PC-3 (cell line): ENCODE measurements at regions not wholly inside any gene's neighbourhood (a gene's known extent, or its start where the extent isn't known, plus 50 kb on each side); places are given as distances from the start of the nearest gene placed in this dataset.

Experiments
- EZH2phosphoT487 ChIP-seq: fragments of 300-600 bp; sonication (generic); IDR thresholded peaks from 2 replicates; pipeline ENCODE4 v1.6.1; 2018; ENCODE audit warnings: mild to moderate bottlenecking, antibody characterized with exemption, low read length, borderline replicate concordance
- TF ChIP-seq, protein P1 (sequence below): fragments of 300-600 bp; sonication (generic); conservative IDR thresholded peaks from 2 replicates; pipeline ENCODE4 v1.5.1; 2017; ENCODE audit warnings: antibody characterized with exemption, low read depth, mild to moderate bottlenecking, low read length

GRCh38 chr3:40713795-40714194 is 189.0 kb downstream of the ZNF621 start:
- TF ChIP-seq, protein P1, sequence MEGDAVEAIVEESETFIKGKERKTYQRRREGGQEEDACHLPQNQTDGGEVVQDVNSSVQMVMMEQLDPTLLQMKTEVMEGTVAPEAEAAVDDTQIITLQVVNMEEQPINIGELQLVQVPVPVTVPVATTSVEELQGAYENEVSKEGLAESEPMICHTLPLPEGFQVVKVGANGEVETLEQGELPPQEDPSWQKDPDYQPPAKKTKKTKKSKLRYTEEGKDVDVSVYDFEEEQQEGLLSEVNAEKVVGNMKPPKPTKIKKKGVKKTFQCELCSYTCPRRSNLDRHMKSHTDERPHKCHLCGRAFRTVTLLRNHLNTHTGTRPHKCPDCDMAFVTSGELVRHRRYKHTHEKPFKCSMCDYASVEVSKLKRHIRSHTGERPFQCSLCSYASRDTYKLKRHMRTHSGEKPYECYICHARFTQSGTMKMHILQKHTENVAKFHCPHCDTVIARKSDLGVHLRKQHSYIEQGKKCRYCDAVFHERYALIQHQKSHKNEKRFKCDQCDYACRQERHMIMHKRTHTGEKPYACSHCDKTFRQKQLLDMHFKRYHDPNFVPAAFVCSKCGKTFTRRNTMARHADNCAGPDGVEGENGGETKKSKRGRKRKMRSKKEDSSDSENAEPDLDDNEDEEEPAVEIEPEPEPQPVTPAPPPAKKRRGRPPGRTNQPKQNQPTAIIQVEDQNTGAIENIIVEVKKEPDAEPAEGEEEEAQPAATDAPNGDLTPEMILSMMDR, result no peak
- no peak for TF ChIP-seq EZH2phosphoT487
